Naive B cell (primary cell): ENCODE measurements at regions not wholly inside any gene's neighbourhood (a gene's known extent, or its start where the extent isn't known, plus 50 kb on each side); places are given as distances from the start of the nearest gene placed in this dataset.
"Not testable (repeated sequence)": the region's sequence is repeated elsewhere in the genome, so short reads cannot be mapped to it uniquely, and the experiment has no call there.

Source experiments
- ATAC-seq, 2 donors: fragments of 150-1000 bp; cut with Tn5 transposase; 2 replicates each; pipeline ENCODE4 v1.10.0; 2021; ENCODE audit warnings: low read depth in 2 of 2, mild to moderate bottlenecking in 2 of 2, moderate library complexity in 2 of 2
- DNase-seq: peaks from one replicate; pipeline ENCODE4 v3.0.0; 2022
- H3K27ac Mint-ChIP-seq, 6 donors: one replicate each; pipeline ENCODE4 v1.8.0; 2020 to 2022; ENCODE audit warnings: mild to moderate bottlenecking in 6 of 6, mixed read lengths in 6 of 6, moderate library complexity in 5 of 6, inconsistent platforms in 2 of 6
- H3K27me3 Mint-ChIP-seq, 3 donors: one replicate each; pipeline ENCODE4 v1.8.0; 2021 to 2022; ENCODE audit warnings: mixed read lengths in 3 of 3, mild to moderate bottlenecking in 1 of 3
- H3K36me3 Mint-ChIP-seq, 2 donors: one replicate each; pipeline ENCODE4 v1.8.0; 2020 to 2022; ENCODE audit warnings: mixed read lengths in 2 of 2, inconsistent platforms in 1 of 2, mild to moderate bottlenecking in 1 of 2
- H3K4me1 Mint-ChIP-seq, 3 donors: one replicate each; pipeline ENCODE4 v1.8.0; 2020 to 2022; ENCODE audit warnings: mixed read lengths in 3 of 3, inconsistent platforms in 1 of 3, mild to moderate bottlenecking in 1 of 3, moderate library complexity in 1 of 3
- H3K4me3 Mint-ChIP-seq, 8 donors: one replicate each; pipeline ENCODE4 v1.8.0; 2020 to 2022; ENCODE audit warnings: mild to moderate bottlenecking in 8 of 8, mixed read lengths in 8 of 8, moderate library complexity in 8 of 8, inconsistent platforms in 2 of 8
- H3K9me3 Mint-ChIP-seq, 7 donors: one replicate each; pipeline ENCODE4 v1.8.0; 2020 to 2022; ENCODE audit warnings: mixed read lengths in 7 of 7, mild to moderate bottlenecking in 5 of 7, inconsistent platforms in 2 of 7, moderate library complexity in 1 of 7

GRCh38 chr2:87622720-87623119, 125.2 kb upstream of the PLGLB2 start:
- H3K27ac Mint-ChIP-seq, H3K36me3 Mint-ChIP-seq, H3K4me1 Mint-ChIP-seq, H3K4me3 Mint-ChIP-seq, H3K27me3 Mint-ChIP-seq, ATAC-seq, H3K9me3 Mint-ChIP-seq, DNase-seq: not testable (repeated sequence)

DNA sequence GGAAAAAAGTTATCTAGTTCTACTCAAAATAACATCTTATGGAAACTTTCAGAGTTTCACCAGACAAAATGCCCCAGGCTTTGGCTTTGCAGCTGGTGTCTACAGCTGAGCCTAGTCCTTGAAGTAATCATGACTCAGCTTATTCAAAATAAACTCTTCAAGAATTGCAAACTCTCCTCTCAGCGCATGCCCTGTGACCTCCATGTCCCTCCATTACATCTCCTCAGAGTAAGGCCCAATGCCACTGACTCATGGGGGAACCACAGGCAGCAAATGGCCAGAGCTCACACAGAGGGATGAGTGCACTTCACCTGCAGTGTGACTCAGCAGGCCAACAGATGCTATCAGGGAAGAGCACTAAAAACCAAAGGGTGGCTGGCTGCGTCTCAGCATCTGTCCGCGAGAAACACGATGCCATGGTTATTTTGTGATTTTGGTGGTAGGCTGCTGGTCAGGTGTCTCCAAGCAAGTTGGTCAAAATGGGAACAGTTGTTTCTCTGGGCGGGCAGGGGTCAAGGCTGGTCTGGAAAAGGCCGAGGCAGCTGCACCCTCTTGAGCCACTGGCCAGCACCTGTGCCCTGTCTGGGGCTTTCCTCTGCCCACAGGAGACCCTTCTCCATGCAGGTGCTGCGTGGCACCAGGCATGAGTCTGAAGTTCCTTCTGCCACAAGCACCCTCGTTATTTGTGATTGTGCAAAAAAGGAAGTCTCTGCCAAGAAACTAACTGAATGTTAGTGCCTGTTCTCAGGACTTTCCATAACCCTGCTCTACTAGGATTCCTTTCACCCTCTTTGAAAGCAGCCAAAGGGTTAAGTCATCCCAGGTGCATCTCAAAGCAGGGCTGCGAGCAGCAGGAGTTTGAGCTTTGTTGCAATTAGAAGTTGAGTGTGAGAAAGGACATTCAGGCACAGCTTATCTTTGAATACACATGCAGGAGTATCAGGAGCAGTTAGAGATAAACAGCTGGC, 118.1 kb upstream of the PLGLB2 start:
- DNase-seq: not testable (repeated sequence)

GRCh38 chr2:87630892-87631291, 117.0 kb upstream of the PLGLB2 start:
- H3K36me3 Mint-ChIP-seq, ATAC-seq, H3K9me3 Mint-ChIP-seq, H3K27me3 Mint-ChIP-seq, DNase-seq, H3K4me1 Mint-ChIP-seq, H3K4me3 Mint-ChIP-seq, H3K27ac Mint-ChIP-seq: not testable (repeated sequence)

More for the DNA sequence above, 118.1 kb upstream of the PLGLB2 start:
- not testable (repeated sequence) for H3K27ac Mint-ChIP-seq, H3K9me3 Mint-ChIP-seq, H3K27me3 Mint-ChIP-seq, H3K4me3 Mint-ChIP-seq, H3K36me3 Mint-ChIP-seq, H3K4me1 Mint-ChIP-seq, ATAC-seq

DNA sequence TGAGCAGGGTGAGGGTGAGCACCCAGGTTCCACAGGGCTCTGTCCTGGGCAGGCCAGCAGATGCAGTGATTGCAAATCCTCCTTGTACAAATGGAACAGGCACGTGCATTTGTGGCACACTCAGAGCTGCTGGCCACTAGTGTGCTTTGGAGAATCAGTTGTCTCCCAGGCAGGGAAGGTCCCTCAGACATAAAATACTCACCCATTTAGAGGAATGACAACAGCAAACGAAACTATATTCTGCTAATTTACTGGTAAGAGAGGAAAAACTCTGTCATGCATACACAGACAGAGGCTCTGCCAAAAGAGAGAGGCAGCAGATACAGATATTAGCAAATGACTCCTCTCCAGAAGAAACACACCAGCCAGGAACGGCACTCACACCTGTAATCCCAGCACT, 116.5 kb upstream of the PLGLB2 start:
- not testable (repeated sequence) for H3K36me3 Mint-ChIP-seq, H3K27ac Mint-ChIP-seq, H3K9me3 Mint-ChIP-seq, H3K4me3 Mint-ChIP-seq, H3K4me1 Mint-ChIP-seq, H3K27me3 Mint-ChIP-seq, DNase-seq, ATAC-seq

DNA sequence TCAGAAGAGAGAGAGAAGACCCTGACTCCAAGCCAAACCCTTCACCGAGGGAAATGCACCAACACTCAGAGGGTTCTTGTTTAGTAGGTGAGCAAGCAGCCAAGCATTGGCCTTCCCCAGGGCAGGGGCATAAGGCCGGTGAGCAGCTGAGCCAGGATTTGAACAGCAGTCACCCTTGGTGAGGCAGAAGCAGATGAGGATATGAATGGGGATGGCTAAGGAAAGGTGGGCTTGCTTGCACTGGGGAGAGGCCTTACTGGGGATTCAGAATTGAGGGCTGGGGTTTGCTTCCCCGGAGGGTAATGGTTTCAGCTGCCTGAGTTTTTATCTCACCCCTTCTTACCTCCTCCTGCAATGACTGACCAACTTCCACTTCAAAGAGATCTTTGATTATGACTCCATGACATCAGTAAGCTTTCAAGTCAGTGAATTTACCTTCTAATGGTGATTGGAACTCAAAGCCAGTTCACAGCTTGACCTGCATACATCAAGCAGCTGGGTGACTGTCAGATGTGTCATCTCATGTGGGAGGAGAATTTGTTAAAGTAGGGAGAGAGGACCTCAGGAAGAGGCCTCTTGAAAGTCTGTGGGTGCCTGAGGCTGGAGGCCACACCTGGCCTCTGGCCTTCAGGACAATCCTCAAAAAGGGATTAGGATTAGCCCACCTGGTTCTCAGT, 114.5 kb upstream of the PLGLB2 start:
- H3K27ac Mint-ChIP-seq, DNase-seq: not testable (repeated sequence)

DNA sequence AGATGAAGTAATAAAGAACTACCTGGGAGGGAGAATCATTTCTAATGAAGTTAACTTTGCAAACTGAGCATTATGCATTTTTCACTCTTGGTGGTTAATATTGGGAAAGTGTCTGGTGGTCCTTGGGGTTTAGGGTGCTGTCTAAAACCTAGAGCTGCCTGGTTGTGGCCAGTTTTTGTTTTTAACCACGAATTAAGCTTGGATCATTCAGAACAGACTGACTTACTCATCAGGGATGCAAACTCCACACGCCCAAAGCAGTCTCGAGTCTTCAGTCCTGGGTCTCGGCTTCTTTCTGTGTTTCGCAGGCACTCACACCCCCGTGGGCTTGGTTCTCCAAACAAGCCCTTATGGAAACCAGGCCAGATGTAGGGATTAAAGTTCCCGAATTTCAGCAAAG, 113.8 kb upstream of the PLGLB2 start:
- DNase-seq, H3K36me3 Mint-ChIP-seq, H3K27ac Mint-ChIP-seq, H3K4me3 Mint-ChIP-seq, H3K27me3 Mint-ChIP-seq, H3K9me3 Mint-ChIP-seq, H3K4me1 Mint-ChIP-seq, ATAC-seq: not testable (repeated sequence)

More for the DNA sequence above, 114.5 kb upstream of the PLGLB2 start:
- ATAC-seq, H3K4me3 Mint-ChIP-seq, H3K4me1 Mint-ChIP-seq, H3K27me3 Mint-ChIP-seq, H3K9me3 Mint-ChIP-seq, H3K36me3 Mint-ChIP-seq: not testable (repeated sequence)

DNA sequence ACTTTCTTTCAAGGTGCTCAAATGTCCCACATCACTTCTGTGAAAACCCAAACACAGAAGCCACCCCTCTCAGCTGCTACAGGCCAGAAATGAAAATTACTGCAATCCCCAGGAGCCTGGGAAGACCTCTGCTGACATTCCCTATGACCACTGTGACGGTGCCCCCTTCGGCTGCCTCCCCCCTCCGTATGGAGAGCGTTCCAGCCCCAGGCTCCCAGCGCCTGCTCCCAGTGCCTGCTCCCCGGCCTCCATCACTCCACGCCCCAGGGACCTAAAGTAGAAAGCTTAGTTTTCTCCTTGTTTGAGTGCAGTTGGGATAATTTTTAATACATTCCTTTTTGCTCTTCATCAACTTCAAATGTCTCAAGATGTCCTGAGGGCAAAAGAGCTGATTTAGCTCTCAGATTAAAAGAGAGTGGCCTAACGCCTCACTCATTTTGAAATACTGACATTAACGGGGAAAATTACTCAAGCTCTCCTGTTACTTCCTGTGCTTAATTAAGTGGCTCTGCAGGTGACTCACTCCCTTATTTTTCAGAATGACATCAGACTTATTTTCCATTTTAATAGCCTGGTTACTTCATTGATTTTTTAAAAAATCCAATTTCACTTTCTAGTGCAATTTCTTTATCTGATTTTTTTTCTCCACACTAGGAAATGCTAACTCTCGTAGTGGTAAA, 112.8 kb upstream of the PLGLB2 start:
- not testable (repeated sequence) for H3K36me3 Mint-ChIP-seq, H3K27ac Mint-ChIP-seq, H3K4me3 Mint-ChIP-seq, H3K9me3 Mint-ChIP-seq, DNase-seq, ATAC-seq, H3K4me1 Mint-ChIP-seq, H3K27me3 Mint-ChIP-seq

DNA sequence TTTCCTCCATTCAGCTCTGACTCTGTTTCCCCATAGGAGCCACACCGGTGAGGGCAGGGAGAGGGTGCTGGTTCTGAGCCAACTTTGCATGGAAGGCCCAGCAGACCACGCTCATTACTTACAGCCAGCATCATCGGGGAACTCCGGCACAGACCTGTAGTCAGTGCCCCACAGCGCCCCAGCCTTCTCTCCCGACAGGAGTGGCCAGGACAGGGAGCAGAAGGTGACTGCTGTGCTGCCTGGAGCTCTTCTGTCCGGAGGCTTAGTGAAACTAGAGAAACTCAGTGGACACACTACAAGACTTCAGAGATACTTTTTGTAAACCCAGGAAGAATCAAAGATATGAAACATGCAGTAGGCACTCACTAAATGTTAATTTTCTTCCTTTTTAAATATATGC, 111.6 kb upstream of the PLGLB2 start:
- not testable (repeated sequence) for H3K9me3 Mint-ChIP-seq, ATAC-seq, H3K27ac Mint-ChIP-seq, H3K4me1 Mint-ChIP-seq, H3K27me3 Mint-ChIP-seq, H3K4me3 Mint-ChIP-seq, DNase-seq, H3K36me3 Mint-ChIP-seq

- ATAC-seq, H3K4me3 Mint-ChIP-seq, H3K27ac Mint-ChIP-seq, H3K36me3 Mint-ChIP-seq, H3K9me3 Mint-ChIP-seq, DNase-seq, H3K4me1 Mint-ChIP-seq, H3K27me3 Mint-ChIP-seq: not testable (repeated sequence)
Measured at GRCh38 chr2:87636735-87637134, 111.2 kb upstream of the PLGLB2 start.

- ATAC-seq, H3K9me3 Mint-ChIP-seq, H3K27ac Mint-ChIP-seq: not testable (repeated sequence)
Measured at GRCh38 chr2:87637249-87637990, 110.5 kb upstream of the PLGLB2 start.

GRCh38 chr2:87638114-87638807, 109.6 kb upstream of the PLGLB2 start:
- ATAC-seq, H3K4me1 Mint-ChIP-seq, H3K9me3 Mint-ChIP-seq, DNase-seq, H3K27me3 Mint-ChIP-seq, H3K4me3 Mint-ChIP-seq, H3K27ac Mint-ChIP-seq, H3K36me3 Mint-ChIP-seq: not testable (repeated sequence)

More at GRCh38 chr2:87637249-87637990, 110.5 kb upstream of the PLGLB2 start:
- H3K36me3 Mint-ChIP-seq, H3K4me1 Mint-ChIP-seq, DNase-seq, H3K4me3 Mint-ChIP-seq, H3K27me3 Mint-ChIP-seq: not testable (repeated sequence)

GRCh38 chr2:87638872-87639271, 109.0 kb upstream of the PLGLB2 start:
- H3K27ac Mint-ChIP-seq, H3K36me3 Mint-ChIP-seq, H3K4me3 Mint-ChIP-seq, DNase-seq, H3K27me3 Mint-ChIP-seq, H3K9me3 Mint-ChIP-seq, ATAC-seq, H3K4me1 Mint-ChIP-seq: not testable (repeated sequence)
